Pancreas (tissue), 10 donors: ENCODE measurements at regions not wholly inside any gene's neighbourhood (a gene's known extent, or its start where the extent isn't known, plus 50 kb on each side); places are given as distances from the start of the nearest gene placed in this dataset.

ENCODE experiments used
- ATAC-seq, 4 donors: fragments of 200-7000 bp; cut with Tn5 transposase; one replicate each; pipeline versions ENCODE4 v1.8.0 to v1.9.1; 2020; ENCODE audit warnings: mild to moderate bottlenecking in 4 of 4, moderate library complexity in 4 of 4
- DNase-seq, 6 donors: peaks; one replicate each; pipeline ENCODE4 v3.0.0-alpha.2; 2020
- FAIRE-seq: peaks from 2 replicates; lab custom pipeline; 2012; peaks lifted over from hg19 to GRCh38; lab: Jason Lieb, UNC
- H3K27ac ChIP-seq, 4 donors: fragments of 200-600 bp; sonication (generic); 1 replicate in 3 of 4; 2 replicates in 1 of 4; pipeline versions ENCODE4 v1.5.0 to v1.8.0; 2020
- H3K27me3 ChIP-seq, 4 donors: fragments of 200-600 bp; one replicate each; pipeline ENCODE4 v1.8.0; 2021
- H3K36me3 ChIP-seq, 3 donors: fragments of 200-600 bp; sonication (generic) in 1 of 3; one replicate each; pipeline versions ENCODE4 v1.5.0 to v1.8.0; 2020 to 2021
- H3K4me1 ChIP-seq, 3 donors: fragments of 200-600 bp; one replicate each; pipeline ENCODE4 v1.8.0; 2021
- H3K4me3 ChIP-seq, 4 donors: fragments of 200-600 bp; sonication (generic) in 2 of 4; one replicate each; pipeline versions ENCODE4 v1.5.0 to v1.8.0; 2020 to 2021
- H3K9me3 ChIP-seq, 4 donors: fragments of 200-600 bp; one replicate each; pipeline ENCODE4 v1.8.0; 2021
- CTCF ChIP-seq, 4 donors: fragments of 200-600 bp; sonication (generic) in 3 of 4; IDR thresholded peaks; one replicate each; pipeline versions ENCODE4 v1.5.0 to v1.8.0; 2021; ENCODE audit warnings: antibody characterized with exemption in 4 of 4
- WGBS, 2 donors: extraction: QIAGEN DNeasy Blood & Tissue Kit; methylation state at CpG; one replicate each; pipeline ENCODE4 v1.1.7; 2013; 5-methylcytosine and 5-hydroxymethylcytosine counted together
- intact Hi-C, 3 donors: fragments of 100-400 bp; cut with DNase I; formaldehyde crosslinking; loops; one replicate each; pipeline versions ENCODE4 v1.11.1 to v1.14.2; 2022
- donor health status: healthy with polysubstance abuse.
- donor health status: DM: no; HTN: no; CAD: no; lungs with moderate emphysema.
- donor health status: DM: no; HTN: no; CAD: no.
- donor health status: control.
- donor health status: control.
- donor health status: Bipolar disorder and iron deficiency.
- donor health status: DM: yes; HTN: yes; CAD: no.
- donor health status: DM: no; HTN: no; CAD: no.
- donor health status: DM: no; HTN: no; CAD: no.
- donor health status: DM: yes; HTN: yes; CAD: no.

GRCh38 chr11:109034339-109034696 is 369.4 kb downstream of the DDX10 start:
- no peak for TF ChIP-seq CTCF (IDR thresholded peaks at IDR 0.05)
- H3K4me1 ChIP-seq = no peaks in the 10 kb centered on the region
- intact Hi-C loops = no loop called here
- H3K27me3 ChIP-seq = no peaks in the 10 kb centered on the region
- WGBS, 2 donors = 66 to 75% methylated on average over 1 of the region's 1 CpG
- no peak overlapping the region for H3K27ac ChIP-seq
- no peak for DNase-seq
- no peak for ATAC-seq
- FAIRE-seq = no peak
- H3K36me3 ChIP-seq = no peaks in the 10 kb centered on the region
- no peaks in the 10 kb centered on the region for H3K9me3 ChIP-seq
- no peak overlapping the region for H3K4me3 ChIP-seq

- intact Hi-C loops = no loop called here
- no peak for TF ChIP-seq CTCF (IDR thresholded peaks at IDR 0.05)
- 87 to 93% methylated on average over 1 of the region's 1 CpG for WGBS, 2 donors
- DNase-seq (no peak), FAIRE-seq (no peak), ATAC-seq (no peak)
- Histone ChIP-seq H3K4me1 (no peaks in the 10 kb centered on the region), H3K27me3 (no peaks in the 10 kb centered on the region), H3K4me3 (no peak overlapping the region), H3K27ac (no peak overlapping the region), H3K9me3 (no peaks in the 10 kb centered on the region), H3K36me3 (no peaks in the 10 kb centered on the region)
Observed at GRCh38 chr11:109035284-109035683, 370.4 kb downstream of the DDX10 start.

- Histone ChIP-seq H3K36me3 (no peaks in the 10 kb centered on the region), H3K9me3 (no peaks in the 10 kb centered on the region), H3K27ac (no peak overlapping the region), H3K27me3 (no peaks in the 10 kb centered on the region), H3K4me1 (no peaks in the 10 kb centered on the region), H3K4me3 (no peak overlapping the region)
- WGBS, 2 donors = 60 to 61% methylated on average over 2 of the region's 2 CpGs
- intact Hi-C loops = no loop called here
- FAIRE-seq (no peak), DNase-seq (no peak), ATAC-seq (no peak)
- no peak for TF ChIP-seq CTCF (IDR thresholded peaks at IDR 0.05)
Observed at GRCh38 chr11:109036011-109036410, 371.1 kb downstream of the DDX10 start.

- 58 to 64% methylated on average over 3 of the region's 3 CpGs for WGBS, 2 donors
Observed at GRCh38 chr11:109037856-109038780, 373.2 kb downstream of the DDX10 start.

More at GRCh38 chr11:109037856-109038780, 373.2 kb downstream of the DDX10 start:
- intact Hi-C loops = no loop called here
- DNase-seq (no peak), FAIRE-seq (no peak), ATAC-seq (no peak)
- TF ChIP-seq CTCF (IDR thresholded peaks at IDR 0.05) = no peak
- H3K36me3 ChIP-seq = no peaks in the 10 kb centered on the region
- no peak overlapping the region for H3K4me3 ChIP-seq
- no peaks in the 10 kb centered on the region for H3K9me3 ChIP-seq
- H3K27ac ChIP-seq = no peak overlapping the region
- no peaks in the 10 kb centered on the region for H3K4me1 ChIP-seq
- no peaks in the 10 kb centered on the region for H3K27me3 ChIP-seq
